IMR-90 (cell line): ENCODE measurements at regions not wholly inside any gene's neighbourhood (a gene's known extent, or its start where the extent isn't known, plus 50 kb on each side); places are given as distances from the start of the nearest gene placed in this dataset.

ENCODE experiments used
- BHLHE40 ChIP-seq: fragments of 150-350 bp; IDR thresholded peaks from 2 replicates; pipeline ENCODE4 v1.6.1; 2016; ENCODE audit warnings: mild to moderate bottlenecking, low read depth, low read length
- CHD1 ChIP-seq: IDR thresholded peaks from 2 replicates; pipeline ENCODE4 v1.6.1; 2012; ENCODE audit warnings: low read depth, low read length, improper control_type of control experiment
- MAFK ChIP-seq: IDR thresholded peaks from 2 replicates; pipeline ENCODE4 v1.6.1; 2012; ENCODE audit warnings: low read depth, low read length, improper control_type of control experiment
- MAZ ChIP-seq: IDR thresholded peaks from 2 replicates; pipeline ENCODE4 v1.6.1; 2012; ENCODE audit warnings: low read depth, mild to moderate bottlenecking, low read length, improper control_type of control experiment, moderate library complexity, borderline replicate concordance
- POLR2A ChIP-seq: IDR thresholded peaks from 2 replicates; pipeline ENCODE4 v1.6.1; 2012; ENCODE audit warnings: mild to moderate bottlenecking, low read depth, low read length
- RAD21 ChIP-seq: IDR thresholded peaks from 2 replicates; pipeline ENCODE4 v1.6.1; 2012; ENCODE audit warnings: low read length, improper control_type of control experiment
- SMC3 ChIP-seq: fragments of 150-350 bp; IDR thresholded peaks from 2 replicates; pipeline ENCODE4 v1.6.1; 2016; ENCODE audit warnings: low read depth, mild to moderate bottlenecking, antibody characterized with exemption, low read length, moderate library complexity
- TF ChIP-seq, protein P1 (sequence below): conservative IDR thresholded peaks from 2 replicates; pipeline ENCODE4 v1.5.1; 2012; ENCODE audit warnings: mild to moderate bottlenecking, low read depth, low read length, improper control_type of control experiment
- TF ChIP-seq, protein P2 (sequence below): fragments of 150-350 bp; IDR thresholded peaks from 2 replicates; pipeline ENCODE4 v1.6.1; 2017; ENCODE audit warnings: mild to moderate bottlenecking, antibody characterized with exemption, low read length, low read depth

- TF ChIP-seq, protein P1, sequence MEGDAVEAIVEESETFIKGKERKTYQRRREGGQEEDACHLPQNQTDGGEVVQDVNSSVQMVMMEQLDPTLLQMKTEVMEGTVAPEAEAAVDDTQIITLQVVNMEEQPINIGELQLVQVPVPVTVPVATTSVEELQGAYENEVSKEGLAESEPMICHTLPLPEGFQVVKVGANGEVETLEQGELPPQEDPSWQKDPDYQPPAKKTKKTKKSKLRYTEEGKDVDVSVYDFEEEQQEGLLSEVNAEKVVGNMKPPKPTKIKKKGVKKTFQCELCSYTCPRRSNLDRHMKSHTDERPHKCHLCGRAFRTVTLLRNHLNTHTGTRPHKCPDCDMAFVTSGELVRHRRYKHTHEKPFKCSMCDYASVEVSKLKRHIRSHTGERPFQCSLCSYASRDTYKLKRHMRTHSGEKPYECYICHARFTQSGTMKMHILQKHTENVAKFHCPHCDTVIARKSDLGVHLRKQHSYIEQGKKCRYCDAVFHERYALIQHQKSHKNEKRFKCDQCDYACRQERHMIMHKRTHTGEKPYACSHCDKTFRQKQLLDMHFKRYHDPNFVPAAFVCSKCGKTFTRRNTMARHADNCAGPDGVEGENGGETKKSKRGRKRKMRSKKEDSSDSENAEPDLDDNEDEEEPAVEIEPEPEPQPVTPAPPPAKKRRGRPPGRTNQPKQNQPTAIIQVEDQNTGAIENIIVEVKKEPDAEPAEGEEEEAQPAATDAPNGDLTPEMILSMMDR: no peak
- TF ChIP-seq MAFK (no peak), CHD1 (no peak), POLR2A (no peak), RAD21 (no peak; the same call in 1 of the 2 replicates), SMC3 (no peak), MAZ (no peak), BHLHE40 (no peak)
- TF ChIP-seq, protein P2, sequence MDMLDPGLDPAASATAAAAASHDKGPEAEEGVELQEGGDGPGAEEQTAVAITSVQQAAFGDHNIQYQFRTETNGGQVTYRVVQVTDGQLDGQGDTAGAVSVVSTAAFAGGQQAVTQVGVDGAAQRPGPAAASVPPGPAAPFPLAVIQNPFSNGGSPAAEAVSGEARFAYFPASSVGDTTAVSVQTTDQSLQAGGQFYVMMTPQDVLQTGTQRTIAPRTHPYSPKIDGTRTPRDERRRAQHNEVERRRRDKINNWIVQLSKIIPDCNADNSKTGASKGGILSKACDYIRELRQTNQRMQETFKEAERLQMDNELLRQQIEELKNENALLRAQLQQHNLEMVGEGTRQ: no peak
Measured at GRCh38 chr3:162525066-162525742, 1028.6 kb downstream of the OTOL1 start.
